ENCODE measurements at regions not wholly inside any gene's neighbourhood (a gene's known extent, or its start where the extent isn't known, plus 50 kb on each side); places are given as distances from the start of the nearest gene placed in this dataset.

DNA sequence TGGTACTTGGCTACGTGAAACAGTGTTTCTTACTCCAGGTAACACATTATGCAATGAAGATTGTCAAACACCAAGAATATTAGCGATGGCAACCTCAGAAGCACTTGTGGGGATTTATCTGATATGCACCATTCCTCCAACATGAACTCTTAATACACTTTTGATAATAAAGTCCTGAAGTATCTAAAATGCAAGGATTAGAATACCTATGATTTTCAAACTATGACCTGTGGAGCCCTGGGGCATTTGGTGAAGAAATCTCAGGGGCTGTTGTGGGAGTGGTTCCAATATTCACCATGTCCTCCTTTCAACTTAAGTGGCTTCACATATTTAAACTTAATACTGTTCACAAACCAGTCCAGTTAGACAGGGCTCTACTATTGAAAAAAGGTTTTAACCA, 214.6 kb upstream of the POU5F2 start:
- H3K4me3 ChIP-seq = no peak overlapping the region
- no peak overlapping the region for H2AFZ ChIP-seq
- no peaks in the 10 kb centered on the region for H3K9me2 ChIP-seq (ENCODE audit: insufficient read depth)
- no peak overlapping the region for H3K27ac ChIP-seq (ENCODE audit: low read depth)
- ATAC-seq = no peak
- Mint-ChIP-seq H3K27me3 (ENCODE audit: insufficient read depth, low read depth, poor library complexity) (peaks cover 6% of the 10 kb centered on the region), H3K9me3 (no peaks in the 10 kb centered on the region), H3K4me1 (peaks cover 10% of the 10 kb centered on the region), H3K4me3 (no peak overlapping the region), H3K27ac (no peak overlapping the region), H3K36me3 (ENCODE audit: low read depth) (no peaks in the 10 kb centered on the region)
- H3K4me1 ChIP-seq (ENCODE audit: insufficient read depth) = peaks cover 11% of the 10 kb centered on the region; the same call in 1 of the 2 replicates
- no peaks in the 10 kb centered on the region for H3K79me2 ChIP-seq (replicated peaks; ENCODE audit: insufficient read depth)
- no peaks in the 10 kb centered on the region for H4K20me1 ChIP-seq (replicated peaks; ENCODE audit: insufficient read depth)
- TF ChIP-seq ZNF114 (CRISPR knock-in tag; IDR thresholded peaks at IDR 0.05) (no peak), EZH2 (IDR thresholded peaks at IDR 0.05; ENCODE audit: low read depth, unreplicated experiment) (no peak), POLR2AphosphoS5 (IDR thresholded peaks at IDR 0.05; ENCODE audit: low read depth) (no peak)
- TF ChIP-seq, protein P1, sequence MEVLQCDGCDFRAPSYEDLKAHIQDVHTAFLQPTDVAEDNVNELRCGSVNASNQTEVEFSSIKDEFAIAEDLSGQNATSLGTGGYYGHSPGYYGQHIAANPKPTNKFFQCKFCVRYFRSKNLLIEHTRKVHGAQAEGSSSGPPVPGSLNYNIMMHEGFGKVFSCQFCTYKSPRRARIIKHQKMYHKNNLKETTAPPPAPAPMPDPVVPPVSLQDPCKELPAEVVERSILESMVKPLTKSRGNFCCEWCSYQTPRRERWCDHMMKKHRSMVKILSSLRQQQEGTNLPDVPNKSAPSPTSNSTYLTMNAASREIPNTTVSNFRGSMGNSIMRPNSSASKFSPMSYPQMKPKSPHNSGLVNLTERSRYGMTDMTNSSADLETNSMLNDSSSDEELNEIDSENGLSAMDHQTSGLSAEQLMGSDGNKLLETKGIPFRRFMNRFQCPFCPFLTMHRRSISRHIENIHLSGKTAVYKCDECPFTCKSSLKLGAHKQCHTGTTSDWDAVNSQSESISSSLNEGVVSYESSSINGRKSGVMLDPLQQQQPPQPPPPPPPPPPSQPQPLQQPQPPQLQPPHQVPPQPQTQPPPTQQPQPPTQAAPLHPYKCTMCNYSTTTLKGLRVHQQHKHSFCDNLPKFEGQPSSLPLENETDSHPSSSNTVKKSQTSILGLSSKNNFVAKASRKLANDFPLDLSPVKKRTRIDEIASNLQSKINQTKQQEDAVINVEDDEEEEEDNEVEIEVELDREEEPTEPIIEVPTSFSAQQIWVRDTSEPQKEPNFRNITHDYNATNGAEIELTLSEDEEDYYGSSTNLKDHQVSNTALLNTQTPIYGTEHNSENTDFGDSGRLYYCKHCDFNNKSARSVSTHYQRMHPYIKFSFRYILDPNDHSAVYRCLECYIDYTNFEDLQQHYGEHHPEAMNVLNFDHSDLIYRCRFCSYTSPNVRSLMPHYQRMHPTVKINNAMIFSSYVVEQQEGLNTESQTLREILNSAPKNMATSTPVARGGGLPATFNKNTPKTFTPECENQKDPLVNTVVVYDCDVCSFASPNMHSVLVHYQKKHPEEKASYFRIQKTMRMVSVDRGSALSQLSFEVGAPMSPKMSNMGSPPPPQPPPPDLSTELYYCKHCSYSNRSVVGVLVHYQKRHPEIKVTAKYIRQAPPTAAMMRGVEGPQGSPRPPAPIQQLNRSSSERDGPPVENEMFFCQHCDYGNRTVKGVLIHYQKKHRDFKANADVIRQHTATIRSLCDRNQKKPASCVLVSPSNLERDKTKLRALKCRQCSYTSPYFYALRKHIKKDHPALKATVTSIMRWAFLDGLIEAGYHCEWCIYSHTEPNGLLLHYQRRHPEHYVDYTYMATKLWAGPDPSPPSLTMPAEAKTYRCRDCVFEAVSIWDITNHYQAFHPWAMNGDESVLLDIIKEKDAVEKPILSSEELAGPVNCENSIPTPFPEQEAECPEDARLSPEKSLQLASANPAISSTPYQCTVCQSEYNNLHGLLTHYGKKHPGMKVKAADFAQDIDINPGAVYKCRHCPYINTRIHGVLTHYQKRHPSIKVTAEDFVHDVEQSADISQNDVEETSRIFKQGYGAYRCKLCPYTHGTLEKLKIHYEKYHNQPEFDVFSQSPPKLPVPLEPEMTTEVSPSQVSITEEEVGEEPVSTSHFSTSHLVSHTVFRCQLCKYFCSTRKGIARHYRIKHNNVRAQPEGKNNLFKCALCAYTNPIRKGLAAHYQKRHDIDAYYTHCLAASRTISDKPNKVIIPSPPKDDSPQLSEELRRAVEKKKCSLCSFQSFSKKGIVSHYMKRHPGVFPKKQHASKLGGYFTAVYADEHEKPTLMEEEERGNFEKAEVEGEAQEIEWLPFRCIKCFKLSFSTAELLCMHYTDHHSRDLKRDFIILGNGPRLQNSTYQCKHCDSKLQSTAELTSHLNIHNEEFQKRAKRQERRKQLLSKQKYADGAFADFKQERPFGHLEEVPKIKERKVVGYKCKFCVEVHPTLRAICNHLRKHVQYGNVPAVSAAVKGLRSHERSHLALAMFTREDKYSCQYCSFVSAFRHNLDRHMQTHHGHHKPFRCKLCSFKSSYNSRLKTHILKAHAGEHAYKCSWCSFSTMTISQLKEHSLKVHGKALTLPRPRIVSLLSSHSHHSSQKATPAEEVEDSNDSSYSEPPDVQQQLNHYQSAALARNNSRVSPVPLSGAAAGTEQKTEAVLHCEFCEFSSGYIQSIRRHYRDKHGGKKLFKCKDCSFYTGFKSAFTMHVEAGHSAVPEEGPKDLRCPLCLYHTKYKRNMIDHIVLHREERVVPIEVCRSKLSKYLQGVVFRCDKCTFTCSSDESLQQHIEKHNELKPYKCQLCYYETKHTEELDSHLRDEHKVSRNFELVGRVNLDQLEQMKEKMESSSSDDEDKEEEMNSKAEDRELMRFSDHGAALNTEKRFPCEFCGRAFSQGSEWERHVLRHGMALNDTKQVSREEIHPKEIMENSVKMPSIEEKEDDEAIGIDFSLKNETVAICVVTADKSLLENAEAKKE (CRISPR knock-in tag; IDR thresholded peaks at IDR 0.05) = no peak
- TF ChIP-seq, protein P2, sequence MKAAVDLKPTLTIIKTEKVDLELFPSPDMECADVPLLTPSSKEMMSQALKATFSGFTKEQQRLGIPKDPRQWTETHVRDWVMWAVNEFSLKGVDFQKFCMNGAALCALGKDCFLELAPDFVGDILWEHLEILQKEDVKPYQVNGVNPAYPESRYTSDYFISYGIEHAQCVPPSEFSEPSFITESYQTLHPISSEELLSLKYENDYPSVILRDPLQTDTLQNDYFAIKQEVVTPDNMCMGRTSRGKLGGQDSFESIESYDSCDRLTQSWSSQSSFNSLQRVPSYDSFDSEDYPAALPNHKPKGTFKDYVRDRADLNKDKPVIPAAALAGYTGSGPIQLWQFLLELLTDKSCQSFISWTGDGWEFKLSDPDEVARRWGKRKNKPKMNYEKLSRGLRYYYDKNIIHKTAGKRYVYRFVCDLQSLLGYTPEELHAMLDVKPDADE (IDR thresholded peaks at IDR 0.05) = no peak
- TF ChIP-seq, protein P3, sequence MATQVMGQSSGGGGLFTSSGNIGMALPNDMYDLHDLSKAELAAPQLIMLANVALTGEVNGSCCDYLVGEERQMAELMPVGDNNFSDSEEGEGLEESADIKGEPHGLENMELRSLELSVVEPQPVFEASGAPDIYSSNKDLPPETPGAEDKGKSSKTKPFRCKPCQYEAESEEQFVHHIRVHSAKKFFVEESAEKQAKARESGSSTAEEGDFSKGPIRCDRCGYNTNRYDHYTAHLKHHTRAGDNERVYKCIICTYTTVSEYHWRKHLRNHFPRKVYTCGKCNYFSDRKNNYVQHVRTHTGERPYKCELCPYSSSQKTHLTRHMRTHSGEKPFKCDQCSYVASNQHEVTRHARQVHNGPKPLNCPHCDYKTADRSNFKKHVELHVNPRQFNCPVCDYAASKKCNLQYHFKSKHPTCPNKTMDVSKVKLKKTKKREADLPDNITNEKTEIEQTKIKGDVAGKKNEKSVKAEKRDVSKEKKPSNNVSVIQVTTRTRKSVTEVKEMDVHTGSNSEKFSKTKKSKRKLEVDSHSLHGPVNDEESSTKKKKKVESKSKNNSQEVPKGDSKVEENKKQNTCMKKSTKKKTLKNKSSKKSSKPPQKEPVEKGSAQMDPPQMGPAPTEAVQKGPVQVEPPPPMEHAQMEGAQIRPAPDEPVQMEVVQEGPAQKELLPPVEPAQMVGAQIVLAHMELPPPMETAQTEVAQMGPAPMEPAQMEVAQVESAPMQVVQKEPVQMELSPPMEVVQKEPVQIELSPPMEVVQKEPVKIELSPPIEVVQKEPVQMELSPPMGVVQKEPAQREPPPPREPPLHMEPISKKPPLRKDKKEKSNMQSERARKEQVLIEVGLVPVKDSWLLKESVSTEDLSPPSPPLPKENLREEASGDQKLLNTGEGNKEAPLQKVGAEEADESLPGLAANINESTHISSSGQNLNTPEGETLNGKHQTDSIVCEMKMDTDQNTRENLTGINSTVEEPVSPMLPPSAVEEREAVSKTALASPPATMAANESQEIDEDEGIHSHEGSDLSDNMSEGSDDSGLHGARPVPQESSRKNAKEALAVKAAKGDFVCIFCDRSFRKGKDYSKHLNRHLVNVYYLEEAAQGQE (IDR thresholded peaks at IDR 0.05; ENCODE audit: unreplicated experiment) = no peak
- H3F3A ChIP-seq (replicated peaks; ENCODE audit: low read depth) = no peaks in the 10 kb centered on the region
- no peak overlapping the region for H3K4me2 ChIP-seq
- H3K36me3 ChIP-seq (ENCODE audit: insufficient read depth) = no peaks in the 10 kb centered on the region
- DNase-seq (ENCODE audit: low spot score) = no peak
- H3K27me3 ChIP-seq (ENCODE audit: insufficient read depth) = no peaks in the 10 kb centered on the region
